ENCODE measurements at regions not wholly inside any gene's neighbourhood (a gene's known extent, or its start where the extent isn't known, plus 50 kb on each side); places are given as distances from the start of the nearest gene placed in this dataset.

- Histone ChIP-seq H3K4me2 (replicated peaks; ENCODE audit: extremely low read depth, low read length, poor library complexity, severe bottlenecking) (no peak overlapping the region), H2AFZ (ENCODE audit: insufficient read depth, low read depth, low read length, poor library complexity, severe bottlenecking) (no peak overlapping the region), H3K9me3 (replicated peaks in 1 of 2; ENCODE audit: control insufficient read depth in 1 of 2, insufficient read depth in 1 of 2, low read length in 2 of 2) (peaks cover 14 to 16% of the 10 kb centered on the region in 2 donors), H3K36me3 (replicated peaks in 1 of 2; ENCODE audit: control insufficient read depth in 1 of 2, insufficient read depth in 2 of 2, low read length in 2 of 2) (no peaks in the 10 kb centered on the region), H3K27ac (ENCODE audit: low read depth in 1 of 2, low read length in 2 of 2) (no peak overlapping the region), H3K4me3 (replicated peaks in 1 of 3; ENCODE audit: low read depth in 2 of 3, low read length in 3 of 3) (no peak overlapping the region), H3K9ac (ENCODE audit: insufficient read depth, low read length, poor library complexity, severe bottlenecking) (no peak overlapping the region), H4K20me1 (ENCODE audit: insufficient read depth, low read length) (no peaks in the 10 kb centered on the region), H3K79me2 (ENCODE audit: insufficient read depth, low read length) (no peaks in the 10 kb centered on the region), H3K4me1 (ENCODE audit: control insufficient read depth in 1 of 2, insufficient read depth in 2 of 2, low read length in 2 of 2) (peaks cover 6 to 8% of the 10 kb centered on the region in 2 donors), H3K27me3 (ENCODE audit: control insufficient read depth in 2 of 2, insufficient read depth in 2 of 2, low read length in 2 of 2) (peaks cover 0 to 5% of the 10 kb centered on the region in 2 donors)
- DNase-seq = no peak
- Mint-ChIP-seq H3K4me1 (peaks cover 17% of the 10 kb centered on the region), H3K27ac (peak overlapping the region in 1 of 7 donors; percentile 30), H3K27me3 (ENCODE audit: low read depth in 3 of 3) (peaks cover 4 to 10% (median 9%) of the 10 kb centered on the region in 3 donors), H3K4me3 (no peak overlapping the region), H3K36me3 (no peaks in the 10 kb centered on the region), H3K9me3 (peaks cover 12 to 25% (median 21%) of the 10 kb centered on the region in 7 donors)
- WGBS (ENCODE audit: insufficient coverage) = no CpG with 5 or more reads among the region's 1 CpG
- intact Hi-C loops (cut with micrococcal nuclease) = no loop called here
- no peak for TF ChIP-seq CTCF (IDR thresholded peaks at IDR 0.05)
Observed at GRCh38 chr7:155195939-155196523, 101.6 kb upstream of the INSIG1 start.

GRCh38 chr7:155198196-155198892, 99.3 kb upstream of the INSIG1 start:
- Histone ChIP-seq H3K79me2 (ENCODE audit: insufficient read depth, low read length) (no peaks in the 10 kb centered on the region), H3K27ac (ENCODE audit: low read depth in 1 of 2, low read length in 2 of 2) (no peak overlapping the region), H3K27me3 (ENCODE audit: control insufficient read depth in 2 of 2, insufficient read depth in 2 of 2, low read length in 2 of 2) (no peaks in the 10 kb centered on the region), H4K20me1 (ENCODE audit: insufficient read depth, low read length) (no peaks in the 10 kb centered on the region), H3K4me2 (replicated peaks; ENCODE audit: extremely low read depth, low read length, poor library complexity, severe bottlenecking) (no peak overlapping the region), H3K9ac (ENCODE audit: insufficient read depth, low read length, poor library complexity, severe bottlenecking) (no peak overlapping the region), H3K4me3 (replicated peaks in 1 of 3; ENCODE audit: low read depth in 2 of 3, low read length in 3 of 3) (no peak overlapping the region), H2AFZ (ENCODE audit: insufficient read depth, low read depth, low read length, poor library complexity, severe bottlenecking) (no peak overlapping the region), H3K9me3 (replicated peaks in 1 of 2; ENCODE audit: control insufficient read depth in 1 of 2, insufficient read depth in 1 of 2, low read length in 2 of 2) (peaks cover 14 to 16% of the 10 kb centered on the region in 2 donors), H3K4me1 (ENCODE audit: control insufficient read depth in 1 of 2, insufficient read depth in 2 of 2, low read length in 2 of 2) (peaks cover 6 to 8% of the 10 kb centered on the region in 2 donors), H3K36me3 (replicated peaks in 1 of 2; ENCODE audit: control insufficient read depth in 1 of 2, insufficient read depth in 2 of 2, low read length in 2 of 2) (no peaks in the 10 kb centered on the region)
- Mint-ChIP-seq H3K27me3 (ENCODE audit: low read depth in 3 of 3) (peaks cover 0 to 2% (median 0%) of the 10 kb centered on the region in 3 donors), H3K36me3 (no peaks in the 10 kb centered on the region), H3K27ac (no peak overlapping the region), H3K4me3 (no peak overlapping the region), H3K4me1 (peaks cover 13% of the 10 kb centered on the region), H3K9me3 (peaks cover 12 to 19% (median 18%) of the 10 kb centered on the region in 7 donors)
- TF ChIP-seq CTCF (IDR thresholded peaks at IDR 0.05) = no peak
- WGBS (ENCODE audit: insufficient coverage) = 86% methylated on average over 18 of the region's 22 CpGs
- peak in 1 of 3 donors; percentile 48 for DNase-seq
- intact Hi-C loops (cut with micrococcal nuclease) = no loop called here
